Activated CD8-positive, alpha-beta memory T cell treated with anti-CD3 and anti-CD28 coated beads for 24 hours (primary cell): ENCODE measurements at regions not wholly inside any gene's neighbourhood (a gene's known extent, or its start where the extent isn't known, plus 50 kb on each side); places are given as distances from the start of the nearest gene placed in this dataset.

Experiments used
- DNase-seq: peaks from one replicate; pipeline ENCODE4 v3.0.0-alpha.2; 2020

GRCh38 chr10:130847170-130847569 lies 464.4 kb downstream of the TCERG1L start:
- DNase-seq = no peak

DNA sequence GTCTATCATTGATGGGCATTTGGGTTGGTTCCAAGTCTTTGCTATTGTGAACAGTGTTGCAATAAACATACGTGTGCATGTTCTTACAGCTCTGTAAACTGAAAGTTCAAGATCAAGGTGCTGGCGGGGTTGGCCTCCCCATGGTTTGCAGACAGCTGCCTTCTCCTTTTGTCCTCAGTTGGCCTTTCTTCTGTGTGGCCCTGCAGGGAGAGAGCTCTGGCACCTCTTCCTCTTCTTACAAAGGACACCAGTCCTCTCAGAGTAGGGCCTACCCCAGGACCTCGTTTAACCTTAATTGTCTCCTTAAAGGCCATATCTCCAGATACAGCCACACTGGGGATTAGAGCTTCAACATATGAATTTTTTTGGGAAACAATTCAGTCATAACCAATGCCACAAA lies 462.7 kb downstream of the TCERG1L start:
- DNase-seq = no peak

- DNase-seq = no peak
These were observed 457.4 kb downstream of the TCERG1L start for GRCh38 chr10:130854151-130854550.

DNA sequence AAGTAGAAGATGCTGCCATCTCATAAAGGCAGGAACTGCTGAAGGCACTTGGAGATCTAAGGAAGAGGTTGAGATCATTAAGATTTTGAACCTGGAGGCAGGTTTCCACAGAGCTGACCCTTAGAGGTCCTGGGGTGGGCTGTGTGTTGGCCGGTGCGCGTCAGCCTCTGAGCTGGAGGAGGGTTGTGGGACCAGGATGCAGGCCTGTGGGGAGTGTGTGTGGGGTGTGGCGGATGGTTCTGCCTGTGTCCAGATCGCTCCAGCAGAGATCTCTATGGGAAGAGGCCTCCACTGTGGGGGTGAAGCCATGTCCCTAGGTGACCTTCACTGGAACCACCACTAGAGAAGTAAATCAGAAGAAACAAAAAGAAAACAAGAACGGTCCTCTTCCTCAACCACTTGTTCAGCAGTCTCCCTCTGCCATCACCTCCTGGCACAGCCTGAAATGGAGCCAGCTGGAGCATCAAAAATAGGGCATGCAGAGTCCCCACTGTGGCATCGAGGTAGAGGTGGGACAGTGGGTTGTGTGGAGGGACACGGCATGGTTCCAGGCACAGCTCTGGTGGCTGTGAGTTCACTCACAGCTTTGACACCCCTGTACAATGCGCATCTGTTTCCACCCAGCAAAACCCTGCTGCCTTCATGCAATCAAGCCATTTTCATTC lies 453.8 kb downstream of the TCERG1L start:
- DNase-seq = no peak

DNA sequence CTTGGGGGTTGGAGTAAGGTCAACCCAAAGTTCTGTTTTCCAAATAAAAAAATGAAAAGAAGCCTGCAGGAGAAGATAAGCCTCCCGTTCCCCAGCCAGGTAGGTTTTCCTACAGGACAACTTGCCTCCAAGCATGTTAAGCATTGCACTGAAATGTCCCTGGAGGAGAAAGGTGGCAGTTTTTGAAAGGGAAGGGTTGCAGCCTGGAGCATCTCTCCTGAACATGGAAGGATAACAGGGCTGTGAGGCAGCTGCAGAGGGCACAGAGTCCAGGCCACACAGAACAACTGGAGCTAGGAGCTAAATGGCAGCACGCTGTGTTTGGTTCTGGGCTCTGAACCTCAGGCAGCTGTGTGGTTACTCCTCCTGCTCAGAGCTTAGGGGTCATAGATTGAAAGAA lies 452.9 kb downstream of the TCERG1L start:
- no peak for DNase-seq

- DNase-seq = no peak
These were observed 452.1 kb downstream of the TCERG1L start for GRCh38 chr10:130859427-130859826.

GRCh38 chr10:130862122-130862521 lies 449.4 kb downstream of the TCERG1L start:
- DNase-seq = no peak

DNA sequence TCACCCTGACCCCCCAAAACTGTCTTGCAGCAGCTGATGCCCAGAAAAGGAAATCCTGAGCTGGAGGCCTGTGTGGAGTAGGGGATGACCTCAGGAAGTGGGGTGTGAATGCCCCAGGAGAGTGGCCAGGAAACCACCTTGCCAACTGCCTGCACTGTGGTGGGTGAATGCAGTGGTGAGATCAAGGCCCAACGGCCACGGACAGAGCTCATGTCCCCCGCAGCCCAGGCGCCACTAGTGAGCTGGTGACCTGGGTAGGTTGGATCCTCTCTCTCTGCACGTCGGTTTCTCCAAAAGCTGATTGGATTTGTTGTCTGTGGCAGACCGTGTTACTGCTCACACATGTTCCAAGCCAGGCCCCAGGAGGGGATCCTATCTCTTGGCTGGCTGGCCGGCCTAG lies 448.9 kb downstream of the TCERG1L start:
- no peak for DNase-seq

GRCh38 chr10:130863044-130863443 lies 448.5 kb downstream of the TCERG1L start:
- no peak for DNase-seq

- no peak for DNase-seq
These were observed 446.3 kb downstream of the TCERG1L start for GRCh38 chr10:130864961-130865818.

- no peak for DNase-seq
These were observed 444.7 kb downstream of the TCERG1L start for GRCh38 chr10:130866857-130867256.

DNA sequence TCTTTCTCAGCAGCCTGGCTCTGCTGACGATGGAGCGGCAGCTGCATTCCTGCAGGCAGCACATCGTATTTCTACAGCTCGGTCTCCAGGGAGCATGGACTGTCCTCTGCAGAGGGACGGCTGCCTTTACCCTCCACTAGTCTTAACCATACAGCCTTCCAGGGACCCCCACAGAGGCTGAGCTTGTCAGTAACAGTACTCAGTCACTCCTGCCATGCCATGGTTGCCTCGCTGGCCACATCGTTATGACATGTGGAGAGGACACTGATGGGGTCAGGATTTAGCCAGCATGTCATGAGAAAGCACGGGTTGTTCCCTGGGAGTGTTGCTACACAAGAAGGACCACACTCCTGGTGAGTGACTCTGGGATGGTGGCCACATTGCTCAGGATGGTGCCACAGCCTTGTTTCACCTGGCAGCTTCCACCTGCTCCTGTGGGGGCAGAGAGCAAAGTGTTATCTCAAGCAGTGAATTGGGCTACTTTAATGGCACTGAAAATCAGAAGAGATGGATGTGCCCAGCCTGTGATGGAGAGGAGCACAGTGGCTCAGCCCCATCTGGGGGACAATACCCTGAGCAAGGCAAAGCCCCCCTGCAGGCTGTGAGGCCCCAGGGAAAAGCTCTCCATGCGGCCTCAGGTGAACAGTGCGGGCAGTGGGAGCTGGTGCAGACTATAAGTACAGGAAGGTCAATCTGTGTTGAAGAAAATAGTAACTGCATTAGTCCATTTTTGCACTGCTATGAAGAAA lies 443.9 kb downstream of the TCERG1L start:
- DNase-seq = no peak

GRCh38 chr10:130869179-130869841 lies 442.2 kb downstream of the TCERG1L start:
- no peak for DNase-seq

- no peak for DNase-seq
These were observed 440.1 kb downstream of the TCERG1L start for GRCh38 chr10:130871406-130871805.

GRCh38 chr10:130873636-130874035 lies 437.9 kb downstream of the TCERG1L start:
- DNase-seq = no peak

GRCh38 chr10:130875116-130875515 lies 436.4 kb downstream of the TCERG1L start:
- DNase-seq = no peak

GRCh38 chr10:130875897-130876472 lies 435.5 kb downstream of the TCERG1L start:
- no peak for DNase-seq

DNA sequence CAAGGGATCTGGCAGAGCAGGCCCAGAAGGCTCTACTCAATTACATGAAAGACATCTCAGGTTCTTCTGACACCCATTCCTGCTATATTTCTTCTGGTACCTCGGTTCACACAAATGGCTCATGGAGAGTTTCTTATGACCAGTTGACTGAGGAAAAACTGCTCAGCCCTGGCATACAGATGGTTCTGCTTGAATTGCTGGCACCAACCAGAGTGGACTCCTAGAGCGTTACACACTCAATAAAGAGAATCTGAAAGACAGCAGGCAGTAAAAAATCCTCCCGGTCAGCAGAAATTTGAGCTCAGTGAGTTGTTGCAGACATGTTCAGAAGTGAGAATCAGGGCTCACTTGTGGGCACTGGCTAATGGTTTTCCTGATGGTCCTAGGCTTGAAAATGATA lies 434.4 kb downstream of the TCERG1L start:
- DNase-seq = no peak

- DNase-seq = no peak
These were observed 433.4 kb downstream of the TCERG1L start for GRCh38 chr10:130878131-130878530.

- DNase-seq = no peak
These were observed 428.6 kb downstream of the TCERG1L start for GRCh38 chr10:130882906-130883305.

DNA sequence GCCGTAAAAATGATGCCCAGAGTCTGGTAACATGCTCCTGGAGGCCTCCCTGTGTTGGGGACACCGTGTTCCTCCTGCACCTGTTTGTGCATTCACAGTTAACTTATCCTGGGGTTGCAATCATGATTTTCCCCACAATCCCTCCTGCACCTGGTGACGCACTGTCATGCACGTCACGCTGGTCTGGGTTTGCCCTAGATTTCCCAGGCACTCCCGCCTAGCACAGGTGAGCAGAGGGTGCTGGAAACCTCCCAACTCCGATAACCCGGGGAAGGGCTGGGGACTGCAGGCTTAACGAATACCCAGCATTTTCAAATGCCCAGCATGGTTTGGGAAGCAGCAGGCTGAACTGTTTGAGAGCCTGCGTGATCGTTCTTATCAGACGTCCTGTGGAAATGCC lies 427.1 kb downstream of the TCERG1L start:
- no peak for DNase-seq

- DNase-seq = no peak
These were observed 426.4 kb downstream of the TCERG1L start for GRCh38 chr10:130885021-130885655.
